GM12892 (cell line): ENCODE measurements at regions not wholly inside any gene's neighbourhood (a gene's known extent, or its start where the extent isn't known, plus 50 kb on each side); places are given as distances from the start of the nearest gene placed in this dataset.

Experiments
- POLR2A ChIP-seq: IDR thresholded peaks from 2 replicates; pipeline ENCODE4 v1.6.1; 2011; ENCODE audit warnings: low read depth, low read length, control low read depth
- POLR2AphosphoS5 ChIP-seq: IDR thresholded peaks from 2 replicates; pipeline ENCODE4 v1.6.1; 2011; ENCODE audit warnings: low read depth, low read length, control low read depth
- TAF1 ChIP-seq: IDR thresholded peaks from 2 replicates; pipeline ENCODE4 v1.6.1; 2011; ENCODE audit warnings: low read depth, mild to moderate bottlenecking, control low read depth, low read length, borderline replicate concordance

- TF ChIP-seq TAF1 (no peak), POLR2AphosphoS5 (no peak), POLR2A (no peak)
Measured at GRCh38 chr6:115511771-115512170, 548.9 kb downstream of the FRK start.
